Kidney (tissue), 13 donors: ENCODE measurements at regions not wholly inside any gene's neighbourhood (a gene's known extent, or its start where the extent isn't known, plus 50 kb on each side); places are given as distances from the start of the nearest gene placed in this dataset.

ENCODE experiments used
- DNase-seq, 5 donors: peaks; one replicate each; pipeline ENCODE4 v3.0.0-alpha.2; 2013 to 2020
- FAIRE-seq: peaks from 2 replicates; lab custom pipeline; 2012; peaks lifted over from hg19 to GRCh38; lab: Jason Lieb, UNC
- H3K27ac ChIP-seq, 2 donors: one replicate each; pipeline ENCODE4 v1.7.0; 2013; ENCODE audit warnings: low read depth in 2 of 2, low read length in 2 of 2, inconsistent platforms in 1 of 2
- H3K27me3 ChIP-seq: one replicate; pipeline ENCODE4 v1.7.1; 2013; ENCODE audit warnings: low read length, inconsistent platforms; ENCODE audit not compliant: control insufficient read depth, insufficient read depth
- H3K36me3 ChIP-seq, 3 donors: one replicate each; pipeline versions ENCODE4 v1.7.0 to v1.7.1; 2013; ENCODE audit warnings: low read length in 3 of 3, control low read depth in 1 of 3, inconsistent platforms in 1 of 3; ENCODE audit not compliant: insufficient read depth in 3 of 3, control insufficient read depth in 2 of 3
- H3K4me1 ChIP-seq, 3 donors: one replicate each; pipeline versions ENCODE4 v1.7.0 to v1.7.1; 2013; ENCODE audit warnings: low read length in 3 of 3, inconsistent platforms in 1 of 3, low read depth in 1 of 3; ENCODE audit not compliant: control insufficient read depth in 2 of 3, insufficient read depth in 2 of 3
- H3K4me3 ChIP-seq, 3 donors: one replicate each; pipeline versions ENCODE4 v1.7.0 to v1.8.1; 2013; ENCODE audit warnings: low read length in 3 of 3, control low read depth in 1 of 3, inconsistent platforms in 1 of 3
- H3K9ac ChIP-seq, 3 donors: one replicate each; pipeline versions ENCODE4 v1.7.0 to v1.7.1; 2013; ENCODE audit warnings: low read length in 3 of 3, control low read depth in 1 of 3, inconsistent platforms in 1 of 3
- H3K9me3 ChIP-seq, 3 donors: one replicate each; pipeline versions ENCODE4 v1.7.0 to v1.7.1; 2013; ENCODE audit warnings: low read length in 3 of 3, control low read depth in 1 of 3, inconsistent platforms in 1 of 3; ENCODE audit not compliant: control insufficient read depth in 2 of 3, insufficient read depth in 1 of 3
- intact Hi-C: fragments of 100-400 bp; cut with DNase I; formaldehyde crosslinking; loops from one replicate; pipeline ENCODE4 v1.11.1; 2022
- TF ChIP-seq, protein P1 (sequence below): IDR thresholded peaks from 3 replicates; pipeline ENCODE4 v1.5.1; 2012; ENCODE audit warnings: mild to moderate bottlenecking, moderate library complexity, borderline replicate concordance; ENCODE audit not compliant: insufficient read depth; ENCODE audit errors: extremely low read depth
- donor health status: control.
- donor health status: control.
- donor health status: control.
- donor health status: control.
- donor health status: control.
- donor health status: DM: yes; HTN: yes; CAD: no.
- donor health status: Normal renal cell carcinoma (clear cell type).

GRCh38 chr7:88539518-88539917 lies 220.0 kb upstream of the ZNF804B start:
- H3K4me1 ChIP-seq, result no peaks in the 10 kb centered on the region
- peaks cover 0 to 3% (median 2%) of the 10 kb centered on the region in 3 donors for H3K9me3 ChIP-seq
- no peak overlapping the region for H3K27ac ChIP-seq
- H3K4me3 ChIP-seq, result no peak overlapping the region
- DNase-seq (peak in 3 of 5 donors; percentile 7 to 39 (median 13)), FAIRE-seq (no peak)
- H3K36me3 ChIP-seq, result no peaks in the 10 kb centered on the region
- intact Hi-C loops, result no loop called here
- H3K9ac ChIP-seq, result no peak overlapping the region
- TF ChIP-seq, protein P1, sequence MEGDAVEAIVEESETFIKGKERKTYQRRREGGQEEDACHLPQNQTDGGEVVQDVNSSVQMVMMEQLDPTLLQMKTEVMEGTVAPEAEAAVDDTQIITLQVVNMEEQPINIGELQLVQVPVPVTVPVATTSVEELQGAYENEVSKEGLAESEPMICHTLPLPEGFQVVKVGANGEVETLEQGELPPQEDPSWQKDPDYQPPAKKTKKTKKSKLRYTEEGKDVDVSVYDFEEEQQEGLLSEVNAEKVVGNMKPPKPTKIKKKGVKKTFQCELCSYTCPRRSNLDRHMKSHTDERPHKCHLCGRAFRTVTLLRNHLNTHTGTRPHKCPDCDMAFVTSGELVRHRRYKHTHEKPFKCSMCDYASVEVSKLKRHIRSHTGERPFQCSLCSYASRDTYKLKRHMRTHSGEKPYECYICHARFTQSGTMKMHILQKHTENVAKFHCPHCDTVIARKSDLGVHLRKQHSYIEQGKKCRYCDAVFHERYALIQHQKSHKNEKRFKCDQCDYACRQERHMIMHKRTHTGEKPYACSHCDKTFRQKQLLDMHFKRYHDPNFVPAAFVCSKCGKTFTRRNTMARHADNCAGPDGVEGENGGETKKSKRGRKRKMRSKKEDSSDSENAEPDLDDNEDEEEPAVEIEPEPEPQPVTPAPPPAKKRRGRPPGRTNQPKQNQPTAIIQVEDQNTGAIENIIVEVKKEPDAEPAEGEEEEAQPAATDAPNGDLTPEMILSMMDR, result no peak
- H3K27me3 ChIP-seq, result no peaks in the 10 kb centered on the region

DNA sequence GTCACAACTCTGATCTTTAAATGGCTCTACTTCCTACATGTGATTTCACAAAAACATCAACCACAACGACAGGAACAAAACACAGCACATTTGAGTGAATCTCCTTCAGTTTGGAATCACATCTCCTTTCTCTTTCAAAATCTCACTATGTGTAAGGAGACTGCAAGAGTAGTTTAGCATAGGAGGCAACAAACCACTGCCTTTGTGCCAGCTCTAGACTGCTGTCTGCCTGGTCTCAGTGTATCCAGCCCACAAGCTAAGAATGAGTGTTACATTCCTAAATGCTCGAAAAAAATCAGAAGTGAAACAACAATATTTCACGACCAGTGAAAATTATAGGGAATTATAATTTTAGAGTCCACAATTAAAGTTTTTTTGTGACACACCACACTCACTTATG lies 217.0 kb upstream of the STEAP4 start:
- H3K9me3 ChIP-seq, result no peaks in the 10 kb centered on the region
- H3K27me3 ChIP-seq, result no peaks in the 10 kb centered on the region
- DNase-seq (no peak), FAIRE-seq (no peak)
- H3K27ac ChIP-seq, result no peak overlapping the region
- H3K4me1 ChIP-seq, result no peaks in the 10 kb centered on the region
- H3K4me3 ChIP-seq, result no peak overlapping the region
- H3K36me3 ChIP-seq, result no peaks in the 10 kb centered on the region
- no peak overlapping the region for H3K9ac ChIP-seq
- intact Hi-C loops, result no loop called here
- TF ChIP-seq, protein P1, result no peak

- Histone ChIP-seq H3K9ac (no peak overlapping the region), H3K4me3 (no peak overlapping the region), H3K27ac (no peak overlapping the region), H3K36me3 (no peaks in the 10 kb centered on the region), H3K4me1 (no peaks in the 10 kb centered on the region), H3K9me3 (no peaks in the 10 kb centered on the region), H3K27me3 (no peaks in the 10 kb centered on the region)
- intact Hi-C loops, result no loop called here
- DNase-seq (peak in 2 of 5 donors; percentile 8 to 11), FAIRE-seq (no peak)
- TF ChIP-seq, protein P1, result no peak
Observed at GRCh38 chr7:88522771-88523293, 216.1 kb upstream of the STEAP4 start.

- intact Hi-C loops, result no loop called here
- H3K9me3 ChIP-seq, result no peaks in the 10 kb centered on the region
- H3K4me1 ChIP-seq, result no peaks in the 10 kb centered on the region
- no peaks in the 10 kb centered on the region for H3K36me3 ChIP-seq
- FAIRE-seq, result no peak
- DNase-seq, result no peak
- TF ChIP-seq, protein P1, result no peak
- H3K4me3 ChIP-seq, result no peak overlapping the region
- no peaks in the 10 kb centered on the region for H3K27me3 ChIP-seq
- no peak overlapping the region for H3K27ac ChIP-seq
- no peak overlapping the region for H3K9ac ChIP-seq
Observed at GRCh38 chr7:88516429-88516828, 209.7 kb upstream of the STEAP4 start.
